ENCODE measurements at regions not wholly inside any gene's neighbourhood (a gene's known extent, or its start where the extent isn't known, plus 50 kb on each side); places are given as distances from the start of the nearest gene placed in this dataset.

GRCh38 chr9:80522465-80522864 lies 950.7 kb downstream of the TLE4 start:
- no peaks in the 10 kb centered on the region for H3K4me1 ChIP-seq (ENCODE audit: insufficient read depth, low read length)
- H3K4me1 Mint-ChIP-seq: no peaks in the 10 kb centered on the region
- H3K27me3 Mint-ChIP-seq: no peaks in the 10 kb centered on the region
- H3K4me3 Mint-ChIP-seq: no peak overlapping the region
- DNase-seq: no peak
- H3K36me3 ChIP-seq (ENCODE audit: insufficient read depth, low read length): no peaks in the 10 kb centered on the region
- H3K27ac Mint-ChIP-seq: no peak overlapping the region
- no peak overlapping the region for H3K4me3 ChIP-seq (ENCODE audit: low read length)
- no peaks in the 10 kb centered on the region for H3K27me3 ChIP-seq (ENCODE audit: insufficient read depth, low read length, poor library complexity, severe bottlenecking)
- no peak overlapping the region for H3K27ac ChIP-seq (ENCODE audit: low read depth, low read length)
- H3K9me3 ChIP-seq (ENCODE audit: low read length): no peaks in the 10 kb centered on the region
- no peaks in the 10 kb centered on the region for H3K36me3 Mint-ChIP-seq
- H3K9me3 Mint-ChIP-seq: peaks cover 6 to 20% (median 14%) of the 10 kb centered on the region in 5 donors
- POLR2A ChIA-PET: no interaction called here
- CTCF ChIA-PET: no interaction called here

DNA sequence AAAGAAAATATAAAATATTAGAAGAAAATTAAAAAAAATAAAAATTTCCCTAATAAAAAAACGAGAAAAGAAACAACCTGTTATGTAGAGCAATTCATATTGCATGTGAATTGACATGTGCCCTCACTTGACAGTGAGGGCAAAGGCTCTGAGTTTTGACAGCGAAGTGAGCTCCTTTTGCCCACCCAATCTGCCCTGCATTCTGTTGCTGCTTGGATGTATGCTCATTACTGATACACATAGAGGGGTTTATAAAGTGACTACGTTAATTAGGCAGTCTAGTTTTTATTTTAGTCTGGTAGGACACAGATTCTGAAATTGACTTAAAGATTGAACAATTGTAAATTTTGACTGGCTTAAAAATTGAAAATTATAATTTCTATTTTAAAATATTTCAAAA lies 949.4 kb downstream of the TLE4 start:
- DNase-seq: no peak
- Histone ChIP-seq H3K4me3 (ENCODE audit: low read length) (no peak overlapping the region), H3K9me3 (ENCODE audit: low read length) (no peaks in the 10 kb centered on the region), H3K27me3 (ENCODE audit: insufficient read depth, low read length, poor library complexity, severe bottlenecking) (no peaks in the 10 kb centered on the region), H3K36me3 (ENCODE audit: insufficient read depth, low read length) (no peaks in the 10 kb centered on the region), H3K27ac (ENCODE audit: low read depth, low read length) (no peak overlapping the region), H3K4me1 (ENCODE audit: insufficient read depth, low read length) (no peaks in the 10 kb centered on the region)
- ChIA-PET POLR2A (no interaction called here), CTCF (no interaction called here)
- Mint-ChIP-seq H3K27me3 (no peaks in the 10 kb centered on the region), H3K27ac (no peak overlapping the region), H3K4me3 (no peak overlapping the region), H3K36me3 (no peaks in the 10 kb centered on the region), H3K4me1 (no peaks in the 10 kb centered on the region), H3K9me3 (peaks cover 6 to 17% (median 14%) of the 10 kb centered on the region in 5 donors)

GRCh38 chr9:80520231-80520630 lies 948.5 kb downstream of the TLE4 start:
- H3K27ac Mint-ChIP-seq: no peak overlapping the region
- no peak for DNase-seq
- no peaks in the 10 kb centered on the region for H3K4me1 Mint-ChIP-seq
- POLR2A ChIA-PET: no interaction called here
- Histone ChIP-seq H3K27me3 (ENCODE audit: insufficient read depth, low read length, poor library complexity, severe bottlenecking) (no peaks in the 10 kb centered on the region), H3K27ac (ENCODE audit: low read depth, low read length) (no peak overlapping the region), H3K9me3 (ENCODE audit: low read length) (no peaks in the 10 kb centered on the region), H3K4me1 (ENCODE audit: insufficient read depth, low read length) (no peaks in the 10 kb centered on the region), H3K4me3 (ENCODE audit: low read length) (no peak overlapping the region), H3K36me3 (ENCODE audit: insufficient read depth, low read length) (no peaks in the 10 kb centered on the region)
- no peaks in the 10 kb centered on the region for H3K27me3 Mint-ChIP-seq
- no peak overlapping the region for H3K4me3 Mint-ChIP-seq
- H3K36me3 Mint-ChIP-seq: no peaks in the 10 kb centered on the region
- CTCF ChIA-PET: no interaction called here
- H3K9me3 Mint-ChIP-seq: peaks cover 6 to 16% (median 12%) of the 10 kb centered on the region in 5 donors

DNA sequence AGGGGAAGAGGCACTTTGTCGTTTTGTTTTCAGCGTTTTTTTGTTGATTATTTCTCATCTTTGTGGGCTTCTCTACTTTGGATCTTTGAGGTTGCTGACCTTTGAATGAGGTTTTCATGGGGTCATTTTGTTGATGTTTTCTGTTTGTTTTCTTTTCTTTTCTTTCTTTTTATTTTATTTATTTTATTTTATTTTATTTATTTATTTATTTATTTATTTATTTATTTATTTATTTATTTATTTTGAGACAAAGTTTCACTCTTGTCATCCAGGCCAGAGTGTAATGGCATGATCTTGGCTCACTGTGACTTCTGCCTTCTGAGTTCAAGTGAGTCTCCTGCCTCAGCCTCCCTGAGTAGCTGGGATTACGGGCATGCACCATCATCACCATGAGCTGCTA lies 946.7 kb downstream of the TLE4 start:
- H3K27ac Mint-ChIP-seq: no peak overlapping the region

GRCh38 chr9:80516679-80517078 lies 944.9 kb downstream of the TLE4 start:
- ChIA-PET POLR2A (no interaction called here), CTCF (no interaction called here)
- H3K27ac Mint-ChIP-seq: no peak overlapping the region
- H3K9me3 Mint-ChIP-seq: peaks cover 5 to 13% (median 7%) of the 10 kb centered on the region in 5 donors
- DNase-seq: no peak
- no peaks in the 10 kb centered on the region for H3K27me3 Mint-ChIP-seq
- no peaks in the 10 kb centered on the region for H3K4me1 Mint-ChIP-seq
- Histone ChIP-seq H3K4me3 (ENCODE audit: low read length) (no peak overlapping the region), H3K4me1 (ENCODE audit: insufficient read depth, low read length) (no peaks in the 10 kb centered on the region), H3K27me3 (ENCODE audit: insufficient read depth, low read length, poor library complexity, severe bottlenecking) (no peaks in the 10 kb centered on the region), H3K27ac (ENCODE audit: low read depth, low read length) (no peak overlapping the region), H3K9me3 (ENCODE audit: low read length) (no peaks in the 10 kb centered on the region), H3K36me3 (ENCODE audit: insufficient read depth, low read length) (no peaks in the 10 kb centered on the region)
- H3K36me3 Mint-ChIP-seq: no peaks in the 10 kb centered on the region
- H3K4me3 Mint-ChIP-seq: no peak overlapping the region

More for the DNA sequence above, 946.7 kb downstream of the TLE4 start:
- H3K36me3 Mint-ChIP-seq: no peaks in the 10 kb centered on the region
- H3K4me3 ChIP-seq (ENCODE audit: low read length): no peak overlapping the region
- POLR2A ChIA-PET: no interaction called here
- no peaks in the 10 kb centered on the region for H3K36me3 ChIP-seq (ENCODE audit: insufficient read depth, low read length)
- no peaks in the 10 kb centered on the region for H3K27me3 ChIP-seq (ENCODE audit: insufficient read depth, low read length, poor library complexity, severe bottlenecking)
- no peak overlapping the region for H3K27ac ChIP-seq (ENCODE audit: low read depth, low read length)
- DNase-seq: no peak
- no peaks in the 10 kb centered on the region for H3K9me3 ChIP-seq (ENCODE audit: low read length)
- no peak overlapping the region for H3K4me3 Mint-ChIP-seq
- no peaks in the 10 kb centered on the region for H3K4me1 Mint-ChIP-seq
- H3K27me3 Mint-ChIP-seq: no peaks in the 10 kb centered on the region
- no peaks in the 10 kb centered on the region for H3K4me1 ChIP-seq (ENCODE audit: insufficient read depth, low read length)
- H3K9me3 Mint-ChIP-seq: peaks cover 6 to 16% (median 10%) of the 10 kb centered on the region in 5 donors
- CTCF ChIA-PET: no interaction called here

- Histone ChIP-seq H3K4me1 (ENCODE audit: insufficient read depth, low read length) (no peaks in the 10 kb centered on the region), H3K27me3 (ENCODE audit: insufficient read depth, low read length, poor library complexity, severe bottlenecking) (no peaks in the 10 kb centered on the region), H3K9me3 (ENCODE audit: low read length) (no peaks in the 10 kb centered on the region), H3K27ac (ENCODE audit: low read depth, low read length) (no peak overlapping the region), H3K36me3 (ENCODE audit: insufficient read depth, low read length) (no peaks in the 10 kb centered on the region), H3K4me3 (ENCODE audit: low read length) (no peak overlapping the region)
- H3K27me3 Mint-ChIP-seq: no peaks in the 10 kb centered on the region
- H3K4me1 Mint-ChIP-seq: no peaks in the 10 kb centered on the region
- peaks cover 0 to 14% (median 0%) of the 10 kb centered on the region in 5 donors for H3K9me3 Mint-ChIP-seq
- POLR2A ChIA-PET: no interaction called here
- no peak overlapping the region for H3K27ac Mint-ChIP-seq
- no peak for DNase-seq
- H3K4me3 Mint-ChIP-seq: no peak overlapping the region
- CTCF ChIA-PET: no interaction called here
- H3K36me3 Mint-ChIP-seq: no peaks in the 10 kb centered on the region
Observed at GRCh38 chr9:80509358-80509757, 937.6 kb downstream of the TLE4 start.

GRCh38 chr9:80507611-80508010 lies 935.8 kb downstream of the TLE4 start:
- no peaks in the 10 kb centered on the region for H3K27me3 ChIP-seq (ENCODE audit: insufficient read depth, low read length, poor library complexity, severe bottlenecking)
- CTCF ChIA-PET: no interaction called here
- Mint-ChIP-seq H3K36me3 (no peaks in the 10 kb centered on the region), H3K27ac (no peak overlapping the region), H3K4me1 (no peaks in the 10 kb centered on the region), H3K9me3 (peaks cover 0 to 12% (median 0%) of the 10 kb centered on the region in 5 donors), H3K27me3 (no peaks in the 10 kb centered on the region), H3K4me3 (no peak overlapping the region)
- no peaks in the 10 kb centered on the region for H3K36me3 ChIP-seq (ENCODE audit: insufficient read depth, low read length)
- H3K27ac ChIP-seq (ENCODE audit: low read depth, low read length): no peak overlapping the region
- H3K4me3 ChIP-seq (ENCODE audit: low read length): no peak overlapping the region
- POLR2A ChIA-PET: no interaction called here
- no peaks in the 10 kb centered on the region for H3K9me3 ChIP-seq (ENCODE audit: low read length)
- DNase-seq: no peak
- H3K4me1 ChIP-seq (ENCODE audit: insufficient read depth, low read length): no peaks in the 10 kb centered on the region

DNA sequence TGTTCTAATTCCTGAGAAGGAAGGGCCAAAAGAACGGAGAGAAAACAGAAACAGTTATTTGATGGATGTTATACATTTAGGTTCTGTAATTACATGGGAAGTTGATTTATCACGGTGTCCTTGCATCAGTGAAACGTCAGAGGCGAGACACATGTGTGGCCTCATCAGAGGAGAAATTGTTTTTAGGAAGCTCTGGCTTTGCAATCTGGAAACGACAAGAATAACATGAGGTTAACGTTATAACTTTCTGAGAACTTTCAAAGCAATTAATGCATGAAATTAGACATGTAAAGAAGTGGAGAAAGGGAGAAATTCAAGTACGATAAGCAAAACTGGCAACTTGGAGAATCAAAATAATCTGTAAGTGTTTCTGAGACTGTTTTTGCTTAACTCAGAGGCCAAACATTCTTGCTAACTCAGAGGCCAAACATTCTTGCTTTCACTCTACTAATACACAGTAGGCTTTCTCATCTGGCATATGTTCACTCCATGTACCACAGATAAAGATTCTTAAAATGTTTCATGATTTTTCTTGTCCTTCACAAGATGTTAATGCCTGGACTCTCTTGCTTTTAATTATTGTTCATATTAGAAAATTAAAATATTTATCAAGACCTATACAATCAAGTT lies 933.0 kb downstream of the TLE4 start:
- Mint-ChIP-seq H3K27ac (no peak overlapping the region), H3K4me3 (no peak overlapping the region), H3K4me1 (no peaks in the 10 kb centered on the region), H3K27me3 (no peaks in the 10 kb centered on the region), H3K36me3 (no peaks in the 10 kb centered on the region), H3K9me3 (peaks cover 0 to 14% (median 2%) of the 10 kb centered on the region in 5 donors)
- Histone ChIP-seq H3K4me3 (ENCODE audit: low read length) (no peak overlapping the region), H3K27me3 (ENCODE audit: insufficient read depth, low read length, poor library complexity, severe bottlenecking) (no peaks in the 10 kb centered on the region), H3K27ac (ENCODE audit: low read depth, low read length) (no peak overlapping the region), H3K4me1 (ENCODE audit: insufficient read depth, low read length) (no peaks in the 10 kb centered on the region), H3K36me3 (ENCODE audit: insufficient read depth, low read length) (no peaks in the 10 kb centered on the region), H3K9me3 (ENCODE audit: low read length) (no peaks in the 10 kb centered on the region)
- no peak for DNase-seq
- ChIA-PET CTCF (no interaction called here), POLR2A (no interaction called here)
